Right atrium auricular region (tissue), 2 donors: ENCODE measurements at regions not wholly inside any gene's neighbourhood (a gene's known extent, or its start where the extent isn't known, plus 50 kb on each side); places are given as distances from the start of the nearest gene placed in this dataset.

Source experiments
- DNase-seq: peaks from one replicate; pipeline ENCODE4 v3.0.0-alpha.2; 2019; ENCODE audit warnings: low spot score
- H3K27ac ChIP-seq, 2 donors: fragments of 200-600 bp; sonication (generic); 1 replicate in 1 of 2; 2 replicates in 1 of 2; pipeline ENCODE4 v1.5.1; 2016 to 2019
- H3K27me3 ChIP-seq, 2 donors: fragments of 200-600 bp; sonication (generic); one replicate each; pipeline versions ENCODE4 v1.5.1 to v1.6.0; 2017 to 2019
- H3K36me3 ChIP-seq: fragments of 200-600 bp; sonication (generic); one replicate; pipeline ENCODE4 v1.5.1; 2016
- H3K4me1 ChIP-seq, 2 donors: fragments of 200-600 bp; sonication (generic); one replicate each; pipeline versions ENCODE4 v1.5.1 to v1.6.0; 2017 to 2019
- H3K4me3 ChIP-seq, 2 donors: fragments of 200-600 bp; sonication (generic); 1 replicate in 1 of 2; 2 replicates in 1 of 2; pipeline ENCODE4 v1.5.1; 2017 to 2019; ENCODE audit warnings: mild to moderate bottlenecking in 1 of 2, moderate library complexity in 1 of 2
- H3K9me3 ChIP-seq, 2 donors: fragments of 200-600 bp; sonication (generic); one replicate each; pipeline ENCODE4 v1.5.1; 2019
- CTCF ChIP-seq, 2 donors: fragments of 200-600 bp; sonication (generic); IDR thresholded peaks; one replicate each; pipeline ENCODE4 v1.5.1; 2019; ENCODE audit warnings: antibody characterized with exemption in 2 of 2

GRCh38 chr12:76270657-76271358, 77.4 kb downstream of the BBS10 start:
- Histone ChIP-seq H3K27ac (no peak overlapping the region), H3K4me3 (no peak overlapping the region), H3K27me3 (no peaks in the 10 kb centered on the region), H3K4me1 (peaks cover 0 to 14% of the 10 kb centered on the region in 2 donors), H3K36me3 (no peaks in the 10 kb centered on the region), H3K9me3 (no peaks in the 10 kb centered on the region)
- DNase-seq: no peak
- no peak for TF ChIP-seq CTCF (IDR thresholded peaks at IDR 0.05)

- Histone ChIP-seq H3K27ac (peak overlapping the region in 1 of 2 donors; percentile 89), H3K36me3 (no peaks in the 10 kb centered on the region), H3K4me3 (no peak overlapping the region), H3K4me1 (peaks cover 0 to 14% of the 10 kb centered on the region in 2 donors), H3K9me3 (no peaks in the 10 kb centered on the region), H3K27me3 (no peaks in the 10 kb centered on the region)
- DNase-seq: no peak
- TF ChIP-seq CTCF (IDR thresholded peaks at IDR 0.05): no peak
Measured at GRCh38 chr12:76268267-76268666, 79.9 kb downstream of the BBS10 start.

- Histone ChIP-seq H3K27me3 (no peaks in the 10 kb centered on the region), H3K4me3 (no peak overlapping the region), H3K4me1 (peaks cover 0 to 14% of the 10 kb centered on the region in 2 donors), H3K27ac (peak overlapping the region; percentile 74 to 89), H3K36me3 (no peaks in the 10 kb centered on the region), H3K9me3 (peaks cover 0 to 8% of the 10 kb centered on the region in 2 donors)
- peak; percentile 64 for DNase-seq
- no peak for TF ChIP-seq CTCF (IDR thresholded peaks at IDR 0.05)
Measured at GRCh38 chr12:76266797-76267196, 81.4 kb downstream of the BBS10 start.

GRCh38 chr12:76265424-76266180, 82.6 kb downstream of the BBS10 start:
- TF ChIP-seq CTCF (IDR thresholded peaks at IDR 0.05): no peak
- Histone ChIP-seq H3K4me1 (peaks cover 0 to 16% of the 10 kb centered on the region in 2 donors), H3K4me3 (no peak overlapping the region), H3K27me3 (no peaks in the 10 kb centered on the region), H3K36me3 (no peaks in the 10 kb centered on the region), H3K27ac (peak overlapping the region; percentile 74 to 89), H3K9me3 (peaks cover 0 to 13% of the 10 kb centered on the region in 2 donors)
- DNase-seq: no peak

GRCh38 chr12:76264611-76265012, 83.6 kb downstream of the BBS10 start:
- H3K27me3 ChIP-seq: no peaks in the 10 kb centered on the region
- H3K27ac ChIP-seq: peak overlapping the region in 1 of 2 donors; percentile 31
- TF ChIP-seq CTCF (IDR thresholded peaks at IDR 0.05): no peak
- H3K9me3 ChIP-seq: peaks cover 0 to 13% of the 10 kb centered on the region in 2 donors
- DNase-seq: no peak
- H3K36me3 ChIP-seq: no peaks in the 10 kb centered on the region
- H3K4me3 ChIP-seq: no peak overlapping the region
- H3K4me1 ChIP-seq: peaks cover 0 to 26% of the 10 kb centered on the region in 2 donors
